Sigmoid colon (tissue), 6 donors: ENCODE measurements at regions not wholly inside any gene's neighbourhood (a gene's known extent, or its start where the extent isn't known, plus 50 kb on each side); places are given as distances from the start of the nearest gene placed in this dataset.

Experiments
- DNase-seq: peaks from one replicate; pipeline ENCODE4 v3.0.0-alpha.2; 2019
- H3K27ac ChIP-seq, 4 donors: fragments of 200-600 bp; sonication (generic); one replicate each; pipeline ENCODE4 v1.5.1; 2016 to 2019; ENCODE audit warnings: mild to moderate bottlenecking in 1 of 4
- H3K27me3 ChIP-seq, 3 donors: fragments of 200-600 bp; sonication (generic); one replicate each; pipeline ENCODE4 v1.5.1; 2019; ENCODE audit warnings: mild to moderate bottlenecking in 1 of 3
- H3K36me3 ChIP-seq, 4 donors: fragments of 200-600 bp; sonication (generic); one replicate each; pipeline ENCODE4 v1.5.1; 2016 to 2019
- H3K4me1 ChIP-seq, 4 donors: fragments of 200-600 bp; sonication (generic); one replicate each; pipeline ENCODE4 v1.5.1; 2017 to 2019
- H3K4me3 ChIP-seq, 4 donors: fragments of 200-600 bp; sonication (generic); one replicate each; pipeline ENCODE4 v1.5.1; 2017 to 2019; ENCODE audit warnings: mild to moderate bottlenecking in 2 of 4, moderate library complexity in 1 of 4
- H3K9me3 ChIP-seq, 4 donors: fragments of 200-600 bp in 3 of 4; sonication (generic) in 3 of 4; one replicate each; pipeline versions ENCODE4 v1.5.1 to v1.6.1; 2013 to 2019
- EP300 ChIP-seq, 4 donors: sonication (generic); formaldehyde crosslinking; IDR thresholded peaks; one replicate each; pipeline ENCODE4 v1.6.1; 2017; ENCODE audit warnings: antibody characterized with exemption in 4 of 4
- POLR2A ChIP-seq, 2 donors: fragments of 450-650 bp; IDR thresholded peaks; one replicate each; pipeline ENCODE4 v1.6.1; 2016; ENCODE audit warnings: antibody characterized with exemption in 2 of 2, mild to moderate bottlenecking in 2 of 2, moderate library complexity in 2 of 2
- POLR2AphosphoS5 ChIP-seq, 4 donors: sonication (generic); formaldehyde crosslinking; IDR thresholded peaks; one replicate each; pipeline ENCODE4 v1.6.1; 2017; ENCODE audit warnings: antibody characterized with exemption in 4 of 4
- WGBS, 2 donors: extraction: QIAGEN DNeasy Blood & Tissue Kit; methylation state at CpG; one replicate each; pipeline ENCODE4 v1.1.7; 2013; 5-methylcytosine and 5-hydroxymethylcytosine counted together
- intact Hi-C: fragments of 100-400 bp; cut with DNase I; formaldehyde crosslinking; loops from one replicate; pipeline ENCODE4 v1.15.1; 2023
- TF ChIP-seq, protein P1 (sequence below), 4 experiments: fragments of 450-650 bp in 3 of 4; fragments of 200-600 bp in 1 of 4; IDR thresholded peaks; one replicate each; pipeline ENCODE4 v1.5.1; 2016 to 2019; ENCODE audit warnings: antibody characterized with exemption in 4 of 4, mild to moderate bottlenecking in 3 of 4, moderate library complexity in 2 of 4
- donor health status: healthy with polysubstance abuse.
- donor health status: healthy.

- Histone ChIP-seq H3K36me3 (no peaks in the 10 kb centered on the region), H3K9me3 (no peaks in the 10 kb centered on the region), H3K27me3 (no peaks in the 10 kb centered on the region), H3K4me3 (no peak overlapping the region), H3K27ac (no peak overlapping the region), H3K4me1 (peaks cover 0 to 58% (median 39%) of the 10 kb centered on the region in 4 donors)
- WGBS, 2 donors: 17 to 75% methylated on average over 3 of the region's 3 CpGs
- intact Hi-C loops: no loop called here
- DNase-seq: no peak
- no peak for TF ChIP-seq POLR2AphosphoS5 (IDR thresholded peaks at IDR 0.05)
- no peak for TF ChIP-seq EP300 (IDR thresholded peaks at IDR 0.05)
- TF ChIP-seq POLR2A (IDR thresholded peaks at IDR 0.05): no peak
- TF ChIP-seq, protein P1, sequence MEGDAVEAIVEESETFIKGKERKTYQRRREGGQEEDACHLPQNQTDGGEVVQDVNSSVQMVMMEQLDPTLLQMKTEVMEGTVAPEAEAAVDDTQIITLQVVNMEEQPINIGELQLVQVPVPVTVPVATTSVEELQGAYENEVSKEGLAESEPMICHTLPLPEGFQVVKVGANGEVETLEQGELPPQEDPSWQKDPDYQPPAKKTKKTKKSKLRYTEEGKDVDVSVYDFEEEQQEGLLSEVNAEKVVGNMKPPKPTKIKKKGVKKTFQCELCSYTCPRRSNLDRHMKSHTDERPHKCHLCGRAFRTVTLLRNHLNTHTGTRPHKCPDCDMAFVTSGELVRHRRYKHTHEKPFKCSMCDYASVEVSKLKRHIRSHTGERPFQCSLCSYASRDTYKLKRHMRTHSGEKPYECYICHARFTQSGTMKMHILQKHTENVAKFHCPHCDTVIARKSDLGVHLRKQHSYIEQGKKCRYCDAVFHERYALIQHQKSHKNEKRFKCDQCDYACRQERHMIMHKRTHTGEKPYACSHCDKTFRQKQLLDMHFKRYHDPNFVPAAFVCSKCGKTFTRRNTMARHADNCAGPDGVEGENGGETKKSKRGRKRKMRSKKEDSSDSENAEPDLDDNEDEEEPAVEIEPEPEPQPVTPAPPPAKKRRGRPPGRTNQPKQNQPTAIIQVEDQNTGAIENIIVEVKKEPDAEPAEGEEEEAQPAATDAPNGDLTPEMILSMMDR (IDR thresholded peaks at IDR 0.05): no peak
Observed at GRCh38 chr3:72385167-72385566, 463.1 kb downstream of the SHQ1 start.

- no peak overlapping the region for H3K4me3 ChIP-seq
- no peaks in the 10 kb centered on the region for H3K36me3 ChIP-seq
- no peak for DNase-seq
- TF ChIP-seq POLR2AphosphoS5 (IDR thresholded peaks at IDR 0.05) (no peak), EP300 (IDR thresholded peaks at IDR 0.05) (no peak), POLR2A (IDR thresholded peaks at IDR 0.05) (no peak)
- TF ChIP-seq, protein P1 (IDR thresholded peaks at IDR 0.05): no peak
- H3K9me3 ChIP-seq: no peaks in the 10 kb centered on the region
- no peaks in the 10 kb centered on the region for H3K27me3 ChIP-seq
- intact Hi-C loops: loop anchor here (5.0 kb wide), 1 partner anchor 48 kb away; no protein-coding TSS in a partner anchor
- H3K27ac ChIP-seq: no peak overlapping the region
- H3K4me1 ChIP-seq: peaks cover 0 to 58% (median 42%) of the 10 kb centered on the region in 4 donors
- WGBS, 2 donors: 34 to 55% methylated on average over 5 of the region's 5 CpGs
Observed at GRCh38 chr3:72384602-72385001, 463.6 kb downstream of the SHQ1 start.

DNA sequence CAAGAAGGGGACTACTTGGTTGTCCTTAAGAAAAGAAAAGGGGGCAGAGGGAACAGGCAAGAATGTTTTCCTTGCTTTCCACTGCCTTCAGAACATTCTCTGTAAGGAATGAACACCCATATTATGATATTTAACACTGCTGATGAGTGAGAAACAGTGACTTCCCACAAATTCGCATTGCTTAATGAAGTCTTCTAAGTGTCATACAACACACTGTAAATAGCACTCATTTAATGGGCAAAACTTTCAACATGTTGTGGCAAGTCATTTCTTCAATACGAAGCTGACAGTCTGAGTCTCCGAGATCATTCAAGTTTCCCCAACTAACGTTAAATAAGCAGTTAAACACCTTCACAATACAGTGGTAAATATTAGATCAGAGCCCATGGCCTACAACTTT, 464.4 kb downstream of the SHQ1 start:
- H3K4me1 ChIP-seq: peaks cover 0 to 55% (median 39%) of the 10 kb centered on the region in 4 donors
- intact Hi-C loops: loop anchor here (5.0 kb wide), 1 partner anchor 48 kb away; no protein-coding TSS in a partner anchor
- no peaks in the 10 kb centered on the region for H3K27me3 ChIP-seq
- H3K4me3 ChIP-seq: no peak overlapping the region
- DNase-seq: no peak
- 87 to 93% methylated on average over 4 of the region's 4 CpGs for WGBS, 2 donors
- no peak overlapping the region for H3K27ac ChIP-seq
- H3K9me3 ChIP-seq: no peaks in the 10 kb centered on the region
- peaks cover 0 to 2% (median 0%) of the 10 kb centered on the region in 4 donors for H3K36me3 ChIP-seq
- TF ChIP-seq, protein P1 (IDR thresholded peaks at IDR 0.05): no peak
- TF ChIP-seq POLR2A (IDR thresholded peaks at IDR 0.05): no peak

DNA sequence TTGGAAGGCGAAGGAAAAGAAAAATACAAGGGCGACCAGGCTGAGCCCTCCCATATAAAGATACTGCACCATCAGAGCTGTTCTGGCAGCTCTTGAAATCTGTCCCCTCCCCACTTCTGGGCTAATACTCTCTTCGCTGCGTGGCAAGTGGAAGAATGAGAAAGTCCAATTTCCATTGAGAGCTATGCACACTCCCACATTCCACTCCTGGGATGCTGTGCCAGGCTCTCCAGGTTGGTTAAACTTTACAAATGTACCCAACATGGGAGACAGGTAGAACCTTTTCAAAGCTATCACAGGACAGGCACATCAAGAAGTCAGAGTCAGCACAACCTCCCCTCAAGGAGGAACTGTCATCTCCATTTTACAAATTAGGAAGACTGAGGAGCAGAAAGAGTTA, 465.0 kb downstream of the SHQ1 start:
- TF ChIP-seq, protein P1 (IDR thresholded peaks at IDR 0.05): no peak
- TF ChIP-seq EP300 (IDR thresholded peaks at IDR 0.05): no peak
- no peak for TF ChIP-seq POLR2A (IDR thresholded peaks at IDR 0.05)
- no peak for TF ChIP-seq POLR2AphosphoS5 (IDR thresholded peaks at IDR 0.05)

DNA sequence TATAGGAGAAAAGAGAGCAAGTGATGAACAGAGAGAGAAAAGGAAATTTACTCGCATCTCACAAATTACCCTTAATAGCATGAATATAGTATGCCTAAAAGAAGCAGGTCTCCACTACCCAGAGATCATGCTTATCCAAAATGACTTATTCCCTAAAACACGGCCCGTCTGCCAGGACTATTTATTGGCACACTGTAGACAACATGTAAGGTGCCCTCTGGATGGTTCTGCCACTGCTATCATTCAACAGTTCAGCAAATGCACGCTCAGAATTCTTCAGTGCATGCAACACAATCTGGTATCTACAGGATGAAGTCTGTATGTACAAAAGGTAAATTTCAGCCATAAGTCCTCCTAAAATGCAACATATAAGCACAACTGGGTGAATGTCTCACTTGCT, 465.8 kb downstream of the SHQ1 start:
- Histone ChIP-seq H3K4me3 (no peak overlapping the region), H3K27me3 (no peaks in the 10 kb centered on the region), H3K9me3 (no peaks in the 10 kb centered on the region), H3K27ac (no peak overlapping the region), H3K36me3 (peaks cover 0 to 12% (median 7%) of the 10 kb centered on the region in 4 donors), H3K4me1 (peaks cover 0 to 48% (median 31%) of the 10 kb centered on the region in 4 donors)
- TF ChIP-seq EP300 (IDR thresholded peaks at IDR 0.05) (no peak), POLR2A (IDR thresholded peaks at IDR 0.05) (no peak), POLR2AphosphoS5 (IDR thresholded peaks at IDR 0.05) (no peak)
- TF ChIP-seq, protein P1 (IDR thresholded peaks at IDR 0.05): no peak
- intact Hi-C loops: loop anchor here (5.0 kb wide), 1 partner anchor 50 kb away; no protein-coding TSS in a partner anchor
- WGBS, 2 donors: 97% methylated on average over 4 of the region's 4 CpGs
- no peak for DNase-seq

More for the DNA sequence above, 465.0 kb downstream of the SHQ1 start:
- WGBS, 2 donors: 94 to 96% methylated on average over 4 of the region's 4 CpGs
- intact Hi-C loops: loop anchor here (5.0 kb wide), 1 partner anchor 49 kb away; no protein-coding TSS in a partner anchor
- Histone ChIP-seq H3K27me3 (no peaks in the 10 kb centered on the region), H3K27ac (no peak overlapping the region), H3K4me1 (peaks cover 0 to 50% (median 33%) of the 10 kb centered on the region in 4 donors), H3K9me3 (no peaks in the 10 kb centered on the region), H3K36me3 (peaks cover 0 to 8% (median 4%) of the 10 kb centered on the region in 4 donors), H3K4me3 (no peak overlapping the region)
- DNase-seq: no peak
